22Rv1 (cell line): ENCODE measurements at regions not wholly inside any gene's neighbourhood (a gene's known extent, or its start where the extent isn't known, plus 50 kb on each side); places are given as distances from the start of the nearest gene placed in this dataset.

Experiments
- CTCF ChIP-seq: fragments of 450-650 bp; IDR thresholded peaks from 2 replicates; pipeline ENCODE4 v1.5.1; 2017; ENCODE audit warnings: mild to moderate bottlenecking
- ZFX ChIP-seq: fragments of 450-650 bp; IDR thresholded peaks from 2 replicates; pipeline ENCODE4 v1.6.1; 2017; ENCODE audit warnings: antibody characterized with exemption, borderline replicate concordance

DNA sequence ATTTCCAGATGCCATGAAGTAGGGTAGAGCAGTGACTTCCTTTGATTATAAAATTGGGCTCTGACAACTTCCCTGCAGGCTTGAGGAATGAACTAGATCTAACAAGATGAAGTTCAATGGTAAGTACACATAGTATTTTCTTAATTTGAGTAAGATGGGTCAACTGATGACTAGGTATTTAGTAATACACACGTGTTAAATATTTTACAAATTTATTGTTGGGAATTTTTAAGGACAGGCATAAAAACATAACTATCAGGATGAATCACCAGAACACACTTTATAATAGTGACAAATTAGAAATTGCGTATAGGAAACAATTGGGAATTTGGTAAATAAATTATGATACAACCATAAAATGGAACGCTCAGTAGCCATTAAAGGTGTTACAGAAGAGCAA, 762.4 kb upstream of the SLC35B3 start:
- TF ChIP-seq CTCF (no peak), ZFX (no peak)
